H7 (cell line): ENCODE measurements at regions not wholly inside any gene's neighbourhood (a gene's known extent, or its start where the extent isn't known, plus 50 kb on each side); places are given as distances from the start of the nearest gene placed in this dataset.

Experiments used
- DNase-seq: peaks from one replicate; pipeline ENCODE4 v3.0.0; 2012
- H3K27me3 ChIP-seq: 2 replicates; pipeline ENCODE4 v1.6.0; 2011; ENCODE audit warnings: mild to moderate bottlenecking, low read length; ENCODE audit not compliant: control insufficient read depth, insufficient read depth
- H3K36me3 ChIP-seq: replicated peaks from 2 replicates; pipeline ENCODE4 v1.5.1; 2011; ENCODE audit warnings: low read length; ENCODE audit not compliant: control insufficient read depth, insufficient read depth
- H3K4me3 ChIP-seq: 2 replicates; pipeline ENCODE4 v1.5.1; 2011; ENCODE audit warnings: low read depth, mild to moderate bottlenecking, control low read depth, low read length, moderate library complexity; ENCODE audit not compliant: insufficient read depth

- H3K27me3 ChIP-seq: no peaks in the 10 kb centered on the region
- H3K4me3 ChIP-seq: no peak overlapping the region
- DNase-seq: no peak
- H3K36me3 ChIP-seq: no peaks in the 10 kb centered on the region
Measured at GRCh38 chr9:87128844-87129493, 181.7 kb upstream of the GAS1 start.

- Histone ChIP-seq H3K27me3 (no peaks in the 10 kb centered on the region), H3K36me3 (no peaks in the 10 kb centered on the region), H3K4me3 (no peak overlapping the region)
- DNase-seq: no peak
Measured at GRCh38 chr9:87135074-87135473, 187.8 kb upstream of the GAS1 start.

- DNase-seq: no peak
- H3K27me3 ChIP-seq: no peaks in the 10 kb centered on the region
- no peak overlapping the region for H3K4me3 ChIP-seq
- no peaks in the 10 kb centered on the region for H3K36me3 ChIP-seq
Measured at GRCh38 chr9:87137718-87138117, 190.4 kb upstream of the GAS1 start.

GRCh38 chr9:87138128-87139040 is 191.1 kb upstream of the GAS1 start:
- Histone ChIP-seq H3K27me3 (no peaks in the 10 kb centered on the region), H3K4me3 (no peak overlapping the region), H3K36me3 (no peaks in the 10 kb centered on the region)
- no peak for DNase-seq

- Histone ChIP-seq H3K4me3 (no peak overlapping the region), H3K36me3 (no peaks in the 10 kb centered on the region), H3K27me3 (no peaks in the 10 kb centered on the region)
- no peak for DNase-seq
Measured at GRCh38 chr9:87139099-87139730, 191.9 kb upstream of the GAS1 start.

- DNase-seq: no peak
- Histone ChIP-seq H3K27me3 (no peaks in the 10 kb centered on the region), H3K36me3 (no peaks in the 10 kb centered on the region), H3K4me3 (no peak overlapping the region)
Measured at GRCh38 chr9:87140142-87140541, 192.8 kb upstream of the GAS1 start.

- Histone ChIP-seq H3K36me3 (no peaks in the 10 kb centered on the region), H3K4me3 (no peak overlapping the region), H3K27me3 (no peaks in the 10 kb centered on the region)
- no peak for DNase-seq
Measured at GRCh38 chr9:87140605-87141109, 193.4 kb upstream of the GAS1 start.

GRCh38 chr9:87141124-87141523 is 193.8 kb upstream of the GAS1 start:
- no peak overlapping the region for H3K4me3 ChIP-seq
- DNase-seq: no peak

GRCh38 chr9:87146933-87147332 is 199.6 kb upstream of the GAS1 start:
- no peak overlapping the region for H3K4me3 ChIP-seq
- no peak for DNase-seq
- no peaks in the 10 kb centered on the region for H3K36me3 ChIP-seq
- H3K27me3 ChIP-seq: peaks cover 9% of the 10 kb centered on the region

More at GRCh38 chr9:87141124-87141523, 193.8 kb upstream of the GAS1 start:
- Histone ChIP-seq H3K27me3 (no peaks in the 10 kb centered on the region), H3K36me3 (no peaks in the 10 kb centered on the region)

- no peaks in the 10 kb centered on the region for H3K36me3 ChIP-seq
- H3K27me3 ChIP-seq: peaks cover 9% of the 10 kb centered on the region
- DNase-seq: no peak
- no peak overlapping the region for H3K4me3 ChIP-seq
Measured at GRCh38 chr9:87147839-87148238, 200.5 kb upstream of the GAS1 start.

- Histone ChIP-seq H3K27me3 (peaks cover 9% of the 10 kb centered on the region), H3K4me3 (peak overlapping the region; percentile 24; the same call in 1 of the 2 replicates)
- peak; percentile 82 for DNase-seq
Measured at GRCh38 chr9:87148331-87149104, 201.2 kb upstream of the GAS1 start.

GRCh38 chr9:87149799-87150198 is 202.5 kb upstream of the GAS1 start:
- DNase-seq: no peak
- Histone ChIP-seq H3K27me3 (peaks cover 9% of the 10 kb centered on the region), H3K4me3 (no peak overlapping the region), H3K36me3 (no peaks in the 10 kb centered on the region)

More at GRCh38 chr9:87148331-87149104, 201.2 kb upstream of the GAS1 start:
- H3K36me3 ChIP-seq: no peaks in the 10 kb centered on the region

GRCh38 chr9:87152256-87152655 is 204.9 kb upstream of the GAS1 start:
- no peak for DNase-seq
- no peak overlapping the region for H3K4me3 ChIP-seq
- no peaks in the 10 kb centered on the region for H3K36me3 ChIP-seq

GRCh38 chr9:87156247-87156646 is 208.9 kb upstream of the GAS1 start:
- DNase-seq: no peak
- Histone ChIP-seq H3K27me3 (no peaks in the 10 kb centered on the region), H3K36me3 (no peaks in the 10 kb centered on the region), H3K4me3 (no peak overlapping the region)

More at GRCh38 chr9:87152256-87152655, 204.9 kb upstream of the GAS1 start:
- peaks cover 9% of the 10 kb centered on the region for H3K27me3 ChIP-seq
